Hepatocyte (in vitro differentiated cells): ENCODE measurements at regions not wholly inside any gene's neighbourhood (a gene's known extent, or its start where the extent isn't known, plus 50 kb on each side); places are given as distances from the start of the nearest gene placed in this dataset.

Experiments used
- DNase-seq: peaks from one replicate; pipeline ENCODE4 v3.0.0-alpha.2; 2016; ENCODE audit warnings: low spot score
- H2AFZ ChIP-seq: fragments of 200-600 bp; sonication (generic); 2 replicates; pipeline ENCODE4 v1.6.0; 2016; ENCODE audit warnings: antibody characterized with exemption, mild to moderate bottlenecking
- H3K27ac ChIP-seq: fragments of 200-600 bp; sonication (generic); 2 replicates; pipeline ENCODE4 v1.5.1; 2016; ENCODE audit warnings: mild to moderate bottlenecking
- H3K27me3 ChIP-seq: fragments of 200-600 bp; sonication (generic); 2 replicates; pipeline ENCODE4 v1.6.1; 2016
- H3K36me3 ChIP-seq: fragments of 200-600 bp; sonication (generic); replicated peaks from 2 replicates; pipeline ENCODE4 v1.5.1; 2016; ENCODE audit warnings: low read depth; ENCODE audit not compliant: insufficient read depth
- H3K4me1 ChIP-seq: fragments of 200-600 bp; sonication (generic); 2 replicates; pipeline ENCODE4 v1.5.1; 2016; ENCODE audit warnings: mild to moderate bottlenecking, moderate library complexity; ENCODE audit not compliant: insufficient read depth
- H3K4me2 ChIP-seq: fragments of 200-600 bp; sonication (generic); 2 replicates; pipeline ENCODE4 v1.6.0; 2016
- H3K4me3 ChIP-seq: fragments of 200-600 bp; sonication (generic); 2 replicates; pipeline ENCODE4 v1.5.1; 2016; ENCODE audit warnings: mild to moderate bottlenecking
- H3K79me2 ChIP-seq: fragments of 200-600 bp; sonication (generic); 2 replicates; pipeline ENCODE4 v1.6.0; 2017; ENCODE audit warnings: mild to moderate bottlenecking
- H3K9me2 ChIP-seq: fragments of 200-600 bp; sonication (generic); replicated peaks from 2 replicates; pipeline ENCODE4 v1.6.0; 2017; ENCODE audit warnings: mild to moderate bottlenecking; ENCODE audit not compliant: insufficient read depth
- H3K9me3 ChIP-seq: fragments of 200-600 bp; sonication (generic); 2 replicates; pipeline ENCODE4 v1.5.1; 2016; ENCODE audit warnings: low read depth, mild to moderate bottlenecking
- H4K20me1 ChIP-seq: fragments of 200-600 bp; sonication (generic); 2 replicates; pipeline ENCODE4 v1.6.0; 2016; ENCODE audit warnings: mild to moderate bottlenecking; ENCODE audit not compliant: insufficient read depth, poor library complexity, severe bottlenecking
- CTCF ChIP-seq: fragments of 200-600 bp; sonication (generic); IDR thresholded peaks from 2 replicates; pipeline ENCODE4 v1.5.1; 2016; ENCODE audit warnings: antibody characterized with exemption, mild to moderate bottlenecking; ENCODE audit not compliant: poor library complexity
- EZH2 ChIP-seq: fragments of 200-600 bp; sonication (generic); IDR thresholded peaks from 2 replicates; pipeline ENCODE4 v1.6.1; 2016; ENCODE audit warnings: antibody characterized with exemption, mild to moderate bottlenecking, borderline replicate concordance
- EZH2phosphoT487 ChIP-seq: fragments of 200-600 bp; sonication (generic); IDR thresholded peaks from one replicate; pipeline ENCODE4 v1.6.1; 2018; ENCODE audit warnings: antibody characterized with exemption, mild to moderate bottlenecking, low read depth, moderate library complexity; ENCODE audit not compliant: unreplicated experiment, severe bottlenecking
- WGBS: methylation state at CpG from one replicate; pipeline ENCODE4 v1.1.6; 2016; ENCODE audit warnings: low lambda C conversion rate; ENCODE audit errors: missing lambda C conversion rate; 5-methylcytosine and 5-hydroxymethylcytosine counted together

- Histone ChIP-seq H3K79me2 (no peaks in the 10 kb centered on the region), H3K36me3 (no peaks in the 10 kb centered on the region), H3K4me2 (no peak overlapping the region), H3K4me3 (no peak overlapping the region), H4K20me1 (no peaks in the 10 kb centered on the region), H2AFZ (no peak overlapping the region), H3K27ac (no peak overlapping the region), H3K27me3 (no peaks in the 10 kb centered on the region), H3K4me1 (peaks cover 8% of the 10 kb centered on the region), H3K9me3 (no peaks in the 10 kb centered on the region), H3K9me2 (no peaks in the 10 kb centered on the region)
- no peak for DNase-seq
- WGBS, result 90% methylated on average over 15 of the region's 15 CpGs
- TF ChIP-seq EZH2phosphoT487, result no peak
- no peak for TF ChIP-seq CTCF
- no peak for TF ChIP-seq EZH2
Measured at GRCh38 chr22:23514322-23515038, 65.6 kb downstream of the IGLL1 start.

GRCh38 chr22:23513705-23514104 is 66.4 kb downstream of the IGLL1 start:
- no peak overlapping the region for H2AFZ ChIP-seq
- DNase-seq, result no peak
- no peaks in the 10 kb centered on the region for H3K27me3 ChIP-seq
- H3K9me2 ChIP-seq, result no peaks in the 10 kb centered on the region
- no peaks in the 10 kb centered on the region for H3K79me2 ChIP-seq
- H3K27ac ChIP-seq, result no peak overlapping the region
- no peaks in the 10 kb centered on the region for H3K9me3 ChIP-seq
- H3K4me1 ChIP-seq, result peaks cover 6% of the 10 kb centered on the region
- 97% methylated on average over 7 of the region's 7 CpGs for WGBS
- TF ChIP-seq EZH2phosphoT487 (no peak), CTCF (no peak)
- H3K4me3 ChIP-seq, result no peak overlapping the region
- no peaks in the 10 kb centered on the region for H3K36me3 ChIP-seq
- H4K20me1 ChIP-seq, result no peaks in the 10 kb centered on the region
- H3K4me2 ChIP-seq, result no peak overlapping the region

- H3K4me1 ChIP-seq, result peaks cover 3% of the 10 kb centered on the region
- no peak overlapping the region for H2AFZ ChIP-seq
- no peaks in the 10 kb centered on the region for H3K36me3 ChIP-seq
- no peak overlapping the region for H3K4me2 ChIP-seq
- no peaks in the 10 kb centered on the region for H3K27me3 ChIP-seq
- TF ChIP-seq CTCF, result no peak
- TF ChIP-seq EZH2phosphoT487, result no peak
- no peak for TF ChIP-seq EZH2
- no peaks in the 10 kb centered on the region for H3K9me3 ChIP-seq
- DNase-seq, result no peak
- no peaks in the 10 kb centered on the region for H3K9me2 ChIP-seq
- H4K20me1 ChIP-seq, result no peaks in the 10 kb centered on the region
- no peaks in the 10 kb centered on the region for H3K79me2 ChIP-seq
- no peak overlapping the region for H3K4me3 ChIP-seq
- 85% methylated on average over 15 of the region's 15 CpGs for WGBS
- no peak overlapping the region for H3K27ac ChIP-seq
Measured at GRCh38 chr22:23513133-23513532, 67.0 kb downstream of the IGLL1 start.
